ENCODE measurements at regions not wholly inside any gene's neighbourhood (a gene's known extent, or its start where the extent isn't known, plus 50 kb on each side); places are given as distances from the start of the nearest gene placed in this dataset.
A peak's percentile ranks its signal among the peaks of the same experiment; 100 is the strongest.
"Not testable (repeated sequence)": the region's sequence is repeated elsewhere in the genome, so short reads cannot be mapped to it uniquely, and the experiment has no call there.

DNA sequence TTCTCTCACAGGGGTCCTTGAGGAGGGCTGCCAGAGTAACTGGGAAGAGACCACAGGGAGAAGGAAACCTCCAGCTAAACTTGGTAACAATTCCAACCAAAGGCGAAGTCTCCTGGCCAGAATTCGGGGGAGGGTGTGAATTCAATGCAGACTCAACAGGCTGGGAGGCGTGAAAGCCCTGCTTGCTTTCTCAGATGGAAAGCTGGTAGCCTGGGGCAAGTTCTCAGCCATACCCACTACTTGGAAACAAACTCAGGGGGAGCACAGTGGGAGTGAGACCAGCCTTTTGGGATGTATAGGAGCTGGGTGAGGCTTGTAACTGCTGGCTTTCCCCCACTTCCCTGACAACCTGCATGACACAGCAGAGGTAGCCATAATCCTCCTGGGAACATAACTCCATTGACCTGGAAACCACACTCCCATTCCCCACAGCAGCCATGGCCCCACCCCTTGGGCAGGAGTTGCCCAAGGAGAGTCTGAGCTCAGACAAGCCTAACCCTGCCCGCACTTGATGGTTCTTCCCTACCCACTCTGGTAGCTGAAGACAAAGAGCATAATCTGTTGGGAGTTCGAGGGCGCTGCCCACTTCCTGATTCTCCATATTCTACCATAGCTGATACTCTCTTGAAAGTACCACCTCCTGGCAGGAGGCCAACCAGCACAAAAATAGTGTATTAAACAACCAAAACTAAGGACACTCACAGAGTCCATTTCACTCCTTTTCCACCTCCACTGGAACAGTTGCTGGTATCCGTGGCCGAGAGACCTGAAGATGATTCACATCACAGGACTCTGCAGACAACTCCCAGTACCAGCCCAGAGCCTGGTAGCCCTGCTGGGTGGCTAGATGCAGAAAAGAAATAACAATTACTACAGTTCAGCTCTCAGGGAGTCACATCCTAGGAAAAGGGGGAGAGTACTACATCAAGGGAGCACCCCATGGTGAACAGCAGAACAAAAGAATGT lies 123.8 kb downstream of the FAM170A start:
- DNase-seq (ENCODE audit: low read depth in 2 of 2): no peak
- TF ChIP-seq, protein P1, sequence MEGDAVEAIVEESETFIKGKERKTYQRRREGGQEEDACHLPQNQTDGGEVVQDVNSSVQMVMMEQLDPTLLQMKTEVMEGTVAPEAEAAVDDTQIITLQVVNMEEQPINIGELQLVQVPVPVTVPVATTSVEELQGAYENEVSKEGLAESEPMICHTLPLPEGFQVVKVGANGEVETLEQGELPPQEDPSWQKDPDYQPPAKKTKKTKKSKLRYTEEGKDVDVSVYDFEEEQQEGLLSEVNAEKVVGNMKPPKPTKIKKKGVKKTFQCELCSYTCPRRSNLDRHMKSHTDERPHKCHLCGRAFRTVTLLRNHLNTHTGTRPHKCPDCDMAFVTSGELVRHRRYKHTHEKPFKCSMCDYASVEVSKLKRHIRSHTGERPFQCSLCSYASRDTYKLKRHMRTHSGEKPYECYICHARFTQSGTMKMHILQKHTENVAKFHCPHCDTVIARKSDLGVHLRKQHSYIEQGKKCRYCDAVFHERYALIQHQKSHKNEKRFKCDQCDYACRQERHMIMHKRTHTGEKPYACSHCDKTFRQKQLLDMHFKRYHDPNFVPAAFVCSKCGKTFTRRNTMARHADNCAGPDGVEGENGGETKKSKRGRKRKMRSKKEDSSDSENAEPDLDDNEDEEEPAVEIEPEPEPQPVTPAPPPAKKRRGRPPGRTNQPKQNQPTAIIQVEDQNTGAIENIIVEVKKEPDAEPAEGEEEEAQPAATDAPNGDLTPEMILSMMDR (IDR thresholded peaks at IDR 0.05; ENCODE audit: low read depth, low read length): no peak
- no peak overlapping the region for H3K4me3 ChIP-seq (replicated peaks in 1 of 2; ENCODE audit: low read depth in 2 of 2, low read length in 2 of 2)

DNA sequence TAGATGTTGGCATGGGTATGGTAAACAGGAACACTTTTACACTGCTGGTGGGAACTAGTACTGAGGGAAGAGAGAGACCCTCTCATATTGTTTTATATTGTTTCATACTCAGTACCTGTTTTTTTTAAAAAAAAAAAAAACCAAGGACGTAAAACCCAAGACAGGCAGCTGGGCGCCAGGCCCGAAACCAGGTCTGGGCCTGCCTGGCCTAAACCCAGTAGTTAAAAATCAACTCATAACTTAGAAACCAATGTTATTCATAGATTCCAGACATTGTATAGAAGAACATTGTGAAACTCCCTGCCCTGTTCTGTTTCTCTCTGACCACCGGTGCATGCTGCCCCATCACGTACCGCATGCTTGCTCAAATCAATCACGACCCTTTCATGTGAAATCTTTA lies 125.5 kb downstream of the FAM170A start:
- H3K4me3 ChIP-seq (replicated peaks in 1 of 2; ENCODE audit: low read depth in 2 of 2, low read length in 2 of 2): not testable (repeated sequence)

DNA sequence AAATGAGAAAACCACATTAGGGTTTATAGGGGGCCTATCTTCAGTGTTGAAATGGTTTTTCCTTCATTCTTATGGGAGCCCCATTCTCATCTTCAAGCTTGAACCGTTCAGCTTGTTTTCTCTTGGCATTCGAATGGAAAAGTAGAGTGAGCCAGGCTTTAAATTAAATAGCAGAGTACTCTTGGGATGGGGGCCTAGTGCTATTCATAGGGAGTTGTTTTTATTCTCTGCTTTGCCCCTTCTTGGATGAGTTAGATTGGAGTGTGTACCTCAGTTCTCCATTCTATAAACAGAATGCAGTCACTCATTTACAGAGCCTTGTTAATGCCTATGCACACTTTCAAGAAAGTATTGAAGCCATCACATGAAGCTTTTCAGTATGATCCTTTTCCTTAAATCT lies 127.9 kb downstream of the FAM170A start:
- no peak for DNase-seq (ENCODE audit: low read depth in 2 of 2)
- TF ChIP-seq, protein P1 (IDR thresholded peaks at IDR 0.05; ENCODE audit: low read depth, low read length): no peak
- no peak overlapping the region for H3K4me3 ChIP-seq (replicated peaks in 1 of 2; ENCODE audit: low read depth in 2 of 2, low read length in 2 of 2)

More for the DNA sequence above, 125.5 kb downstream of the FAM170A start:
- not testable (repeated sequence) for DNase-seq (ENCODE audit: low read depth in 2 of 2)

DNA sequence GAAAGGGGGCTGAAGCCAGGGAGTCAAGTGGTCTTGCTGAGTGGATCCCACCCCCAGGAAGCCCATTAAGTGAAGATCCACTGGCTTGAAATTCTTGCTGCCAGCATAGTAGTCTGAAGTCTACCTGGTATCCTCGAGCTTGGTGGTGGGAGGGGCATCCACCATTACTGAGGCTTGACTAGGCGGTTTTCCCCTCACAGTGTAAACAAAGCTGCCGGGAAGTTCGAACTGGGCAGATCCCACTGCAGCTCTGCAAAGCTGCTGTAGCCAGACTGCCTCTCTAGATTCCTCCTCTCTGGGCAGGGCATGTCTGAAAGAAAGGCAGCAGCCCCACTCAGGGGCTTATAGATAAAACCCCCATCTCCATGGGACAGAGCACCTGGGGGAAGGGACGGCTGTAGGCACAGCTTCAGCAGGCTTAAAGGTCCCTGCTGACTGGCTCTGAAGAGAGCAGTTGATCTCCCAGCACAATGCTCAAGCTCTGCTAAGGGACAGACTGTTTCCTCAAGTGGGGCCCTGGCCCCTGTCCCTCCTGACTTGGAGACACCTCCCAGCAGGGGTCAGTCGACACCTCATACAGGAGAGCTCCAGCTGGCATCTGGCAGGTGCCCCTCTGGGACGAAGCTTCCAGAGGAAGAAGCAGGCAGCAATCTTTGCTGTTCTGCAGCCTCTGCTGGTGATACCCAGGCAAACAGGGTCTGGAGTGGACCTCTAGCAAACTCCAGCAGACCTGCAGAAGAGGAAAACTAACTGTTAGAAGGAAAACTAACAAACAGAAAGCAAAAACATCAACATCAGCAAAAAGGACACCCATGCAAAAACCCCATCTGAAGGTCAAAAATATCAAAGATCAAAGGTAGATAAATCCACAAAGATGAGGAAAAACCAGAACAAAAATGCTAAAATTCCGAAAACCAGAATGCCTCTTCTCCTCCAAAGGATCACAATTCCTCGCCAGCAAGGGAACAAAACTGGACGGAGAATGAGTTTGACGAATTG lies 140.6 kb downstream of the FAM170A start:
- DNase-seq (ENCODE audit: low read depth in 2 of 2); H3K4me3 ChIP-seq (replicated peaks in 1 of 2; ENCODE audit: low read depth in 2 of 2, low read length in 2 of 2): not testable (repeated sequence)

DNA sequence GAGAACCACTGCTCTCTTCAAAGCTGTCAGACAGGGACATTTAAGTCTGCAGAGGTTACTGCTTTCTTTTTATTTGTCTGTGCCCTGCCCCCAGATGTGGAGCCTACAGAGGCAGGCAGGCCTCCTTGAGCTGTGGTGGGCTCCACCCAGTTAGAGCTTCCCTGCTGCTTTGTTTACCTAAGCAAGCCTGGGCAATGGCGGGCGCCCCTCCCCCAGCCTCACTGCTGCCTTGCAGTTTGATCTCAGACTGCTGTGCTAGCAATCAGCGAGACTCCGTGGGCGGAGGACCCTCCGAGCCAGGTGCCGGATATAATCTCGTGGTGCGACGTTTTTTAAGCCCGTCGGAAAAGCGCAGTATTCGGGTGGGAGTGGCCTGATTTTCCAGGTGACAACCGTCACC lies 150.8 kb downstream of the FAM170A start:
- H3K4me3 ChIP-seq (replicated peaks in 1 of 2; ENCODE audit: low read depth in 2 of 2, low read length in 2 of 2); DNase-seq (ENCODE audit: low read depth in 2 of 2): not testable (repeated sequence)

DNA sequence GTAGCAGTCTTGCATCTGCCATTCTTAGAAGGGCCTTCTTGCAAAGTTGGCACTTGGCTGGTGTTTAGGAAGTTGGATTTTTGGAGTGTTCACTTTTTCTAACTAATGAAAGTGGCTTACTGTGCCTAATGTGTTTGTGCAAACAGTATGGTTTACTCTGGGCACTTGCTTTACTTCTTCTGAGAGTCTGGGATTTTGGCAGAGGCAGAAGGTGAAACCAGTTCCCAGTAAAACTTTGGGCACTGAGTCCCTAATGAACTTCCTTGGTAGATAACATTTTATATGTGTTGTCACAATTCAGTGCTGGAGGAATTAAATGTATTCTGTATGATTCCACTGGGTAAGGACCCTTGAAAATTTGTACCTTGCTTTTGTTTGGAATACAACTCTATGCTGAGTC lies 155.7 kb downstream of the FAM170A start:
- DNase-seq (ENCODE audit: low read depth in 2 of 2): no peak
- no peak overlapping the region for H3K4me3 ChIP-seq (replicated peaks in 1 of 2; ENCODE audit: low read depth in 2 of 2, low read length in 2 of 2)
- TF ChIP-seq, protein P1 (IDR thresholded peaks at IDR 0.05; ENCODE audit: low read depth, low read length): no peak

DNA sequence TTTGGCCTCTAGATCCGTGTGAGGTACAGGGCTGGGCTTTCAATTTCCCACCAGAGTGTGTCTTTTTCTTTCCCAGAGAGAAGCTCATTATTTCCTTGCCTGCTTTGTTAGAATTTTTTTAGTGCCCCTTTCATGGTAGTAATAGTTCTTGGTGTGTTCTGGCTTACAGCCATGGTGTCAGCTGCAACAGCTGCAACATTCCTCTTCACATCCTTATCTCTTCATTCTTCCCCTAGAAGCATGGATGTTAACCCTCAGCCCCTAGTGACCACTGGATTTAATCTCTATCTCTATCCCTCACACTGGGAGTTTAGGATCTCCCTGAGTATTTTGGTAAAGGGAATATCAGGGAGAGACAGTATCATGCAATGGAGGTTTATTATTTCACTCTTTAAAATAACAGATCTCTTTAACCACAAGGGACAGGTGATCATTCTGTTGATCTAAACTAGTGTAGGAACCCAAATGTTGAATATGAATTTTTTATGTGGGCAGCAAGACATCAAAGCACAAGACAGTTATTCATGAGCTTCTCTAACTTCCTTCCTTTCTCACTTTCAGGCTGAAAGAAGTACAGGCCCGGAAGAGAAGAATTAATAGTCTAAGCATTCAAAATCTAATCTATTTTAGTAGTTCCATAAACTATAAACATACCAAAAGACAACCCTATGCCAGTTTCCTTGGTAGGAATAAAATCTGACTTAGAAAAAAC lies 160.2 kb downstream of the FAM170A start:
- TF ChIP-seq, protein P1 (IDR thresholded peaks at IDR 0.05; ENCODE audit: low read depth, low read length): no peak
- DNase-seq (ENCODE audit: low read depth in 2 of 2): peak in 1 of 2 donors; percentile 0
- no peak overlapping the region for H3K4me3 ChIP-seq (replicated peaks in 1 of 2; ENCODE audit: low read depth in 2 of 2, low read length in 2 of 2)

All from cardiac fibroblast (primary cell).